Mucosa of gallbladder (tissue), 1 donor: ENCODE measurements at regions not wholly inside any gene's neighbourhood (a gene's known extent, or its start where the extent isn't known, plus 50 kb on each side); places are given as distances from the start of the nearest gene placed in this dataset.

Experiments used
- DNase-seq: peaks from one replicate; pipeline ENCODE4 v3.0.0-alpha.2; 2020; ENCODE audit warnings: low spot score
- donor health status: DM: no; HTN: no; CAD: no.

GRCh38 chr15:97875513-97876280 is 84.8 kb upstream of the ARRDC4 start:
- no peak for DNase-seq

- no peak for DNase-seq
Observed at GRCh38 chr15:97876281-97876675, 84.2 kb upstream of the ARRDC4 start.

- DNase-seq: no peak
Observed at GRCh38 chr15:97881346-97881965, 79.0 kb upstream of the ARRDC4 start.

GRCh38 chr15:97884513-97885131 is 75.9 kb upstream of the ARRDC4 start:
- no peak for DNase-seq

GRCh38 chr15:97890307-97890706 is 70.2 kb upstream of the ARRDC4 start:
- DNase-seq: no peak

- no peak for DNase-seq
Observed at GRCh38 chr15:97892167-97892938, 68.2 kb upstream of the ARRDC4 start.

- DNase-seq: no peak
Observed at GRCh38 chr15:97893967-97894366, 66.5 kb upstream of the ARRDC4 start.

- no peak for DNase-seq
Observed at GRCh38 chr15:97899981-97900380, 60.5 kb upstream of the ARRDC4 start.

GRCh38 chr15:97902140-97902780 is 58.2 kb upstream of the ARRDC4 start:
- no peak for DNase-seq

GRCh38 chr15:97903560-97903959 is 56.9 kb upstream of the ARRDC4 start:
- no peak for DNase-seq

GRCh38 chr15:97903971-97904572 is 56.4 kb upstream of the ARRDC4 start:
- peak; percentile 69 for DNase-seq

- peak; percentile 65 for DNase-seq
Observed at GRCh38 chr15:97909291-97909891, 51.1 kb upstream of the ARRDC4 start.
